SJCRH30 (cell line): ENCODE measurements at regions not wholly inside any gene's neighbourhood (a gene's known extent, or its start where the extent isn't known, plus 50 kb on each side); places are given as distances from the start of the nearest gene placed in this dataset.

Experiments used
- DNase-seq, 2 experiments: peaks; one replicate each; pipeline ENCODE4 v3.0.0-alpha.2; 2015 to 2020
- H3K27ac ChIP-seq: fragments of 250-450 bp; sonication (Bioruptor Pico); 2 replicates; pipeline ENCODE4 v1.5.1; 2020; ENCODE audit warnings: mild to moderate bottlenecking, moderate library complexity
- H3K27me3 ChIP-seq: fragments of 250-450 bp; sonication (Bioruptor Pico); 2 replicates; pipeline ENCODE4 v1.5.1; 2020; ENCODE audit warnings: mild to moderate bottlenecking, moderate library complexity
- H3K36me3 ChIP-seq: fragments of 250-450 bp; sonication (Bioruptor Pico); 2 replicates; pipeline ENCODE4 v1.5.1; 2020; ENCODE audit warnings: mild to moderate bottlenecking, moderate library complexity
- H3K4me1 ChIP-seq: fragments of 250-450 bp; sonication (Bioruptor Pico); 2 replicates; pipeline ENCODE4 v1.5.1; 2020; ENCODE audit warnings: mild to moderate bottlenecking, moderate library complexity
- H3K4me3 ChIP-seq: fragments of 250-450 bp; sonication (Bioruptor Pico); 2 replicates; pipeline ENCODE4 v1.5.1; 2020; ENCODE audit warnings: mild to moderate bottlenecking, moderate library complexity
- H3K9me3 ChIP-seq: fragments of 250-450 bp; sonication (Bioruptor Pico); replicated peaks from 2 replicates; pipeline ENCODE4 v1.5.1; 2020; ENCODE audit warnings: mild to moderate bottlenecking, moderate library complexity

- Histone ChIP-seq H3K4me3 (no peak overlapping the region), H3K9me3 (no peaks in the 10 kb centered on the region)
- no peak for DNase-seq
These were observed 712.1 kb downstream of the MTRR start for GRCh38 chr5:8581047-8581446.

GRCh38 chr5:8585230-8586018 lies 716.5 kb downstream of the MTRR start:
- no peak for DNase-seq
- no peaks in the 10 kb centered on the region for H3K36me3 ChIP-seq
- no peak overlapping the region for H3K4me3 ChIP-seq
- H3K4me1 ChIP-seq: no peaks in the 10 kb centered on the region
- H3K27me3 ChIP-seq: no peaks in the 10 kb centered on the region
- no peaks in the 10 kb centered on the region for H3K9me3 ChIP-seq
- H3K27ac ChIP-seq: no peak overlapping the region

More at GRCh38 chr5:8581047-8581446, 712.1 kb downstream of the MTRR start:
- Histone ChIP-seq H3K4me1 (no peaks in the 10 kb centered on the region), H3K27ac (no peak overlapping the region), H3K36me3 (no peaks in the 10 kb centered on the region), H3K27me3 (no peaks in the 10 kb centered on the region)

- H3K36me3 ChIP-seq: no peaks in the 10 kb centered on the region
- no peak for DNase-seq
- H3K9me3 ChIP-seq: no peaks in the 10 kb centered on the region
- no peak overlapping the region for H3K4me3 ChIP-seq
- no peaks in the 10 kb centered on the region for H3K27me3 ChIP-seq
- H3K4me1 ChIP-seq: no peaks in the 10 kb centered on the region
- H3K27ac ChIP-seq: no peak overlapping the region
These were observed 722.0 kb downstream of the MTRR start for GRCh38 chr5:8590959-8591358.

- no peaks in the 10 kb centered on the region for H3K9me3 ChIP-seq
- no peaks in the 10 kb centered on the region for H3K4me1 ChIP-seq
- no peak overlapping the region for H3K4me3 ChIP-seq
- DNase-seq: no peak
- H3K36me3 ChIP-seq: no peaks in the 10 kb centered on the region
- H3K27me3 ChIP-seq: no peaks in the 10 kb centered on the region
- no peak overlapping the region for H3K27ac ChIP-seq
These were observed 729.4 kb downstream of the MTRR start for GRCh38 chr5:8598356-8598755.

- Histone ChIP-seq H3K27ac (no peak overlapping the region), H3K36me3 (no peaks in the 10 kb centered on the region), H3K9me3 (no peaks in the 10 kb centered on the region), H3K27me3 (no peaks in the 10 kb centered on the region), H3K4me1 (no peaks in the 10 kb centered on the region), H3K4me3 (no peak overlapping the region)
- no peak for DNase-seq
These were observed 730.0 kb downstream of the MTRR start for GRCh38 chr5:8598996-8599395.

GRCh38 chr5:8600843-8601242 lies 731.9 kb downstream of the MTRR start:
- Histone ChIP-seq H3K27ac (no peak overlapping the region), H3K27me3 (no peaks in the 10 kb centered on the region)
- no peak for DNase-seq

GRCh38 chr5:8601831-8602354 lies 732.9 kb downstream of the MTRR start:
- DNase-seq: no peak
- Histone ChIP-seq H3K4me1 (no peaks in the 10 kb centered on the region), H3K36me3 (no peaks in the 10 kb centered on the region), H3K27ac (no peak overlapping the region), H3K27me3 (no peaks in the 10 kb centered on the region), H3K9me3 (no peaks in the 10 kb centered on the region), H3K4me3 (no peak overlapping the region)

More at GRCh38 chr5:8600843-8601242, 731.9 kb downstream of the MTRR start:
- Histone ChIP-seq H3K36me3 (no peaks in the 10 kb centered on the region), H3K4me3 (no peak overlapping the region), H3K9me3 (no peaks in the 10 kb centered on the region), H3K4me1 (no peaks in the 10 kb centered on the region)

- no peak for DNase-seq
- no peaks in the 10 kb centered on the region for H3K36me3 ChIP-seq
- H3K27ac ChIP-seq: no peak overlapping the region
- H3K27me3 ChIP-seq: no peaks in the 10 kb centered on the region
- H3K4me1 ChIP-seq: no peaks in the 10 kb centered on the region
- no peaks in the 10 kb centered on the region for H3K9me3 ChIP-seq
- H3K4me3 ChIP-seq: no peak overlapping the region
These were observed 737.3 kb downstream of the MTRR start for GRCh38 chr5:8606231-8606630.

- H3K27ac ChIP-seq: no peak overlapping the region
- no peaks in the 10 kb centered on the region for H3K27me3 ChIP-seq
- H3K4me1 ChIP-seq: no peaks in the 10 kb centered on the region
- no peak for DNase-seq
- no peaks in the 10 kb centered on the region for H3K36me3 ChIP-seq
- H3K4me3 ChIP-seq: no peak overlapping the region
- H3K9me3 ChIP-seq: no peaks in the 10 kb centered on the region
These were observed 742.1 kb downstream of the MTRR start for GRCh38 chr5:8611067-8611466.

GRCh38 chr5:8613078-8613685 lies 744.2 kb downstream of the MTRR start:
- no peaks in the 10 kb centered on the region for H3K27me3 ChIP-seq
- no peaks in the 10 kb centered on the region for H3K36me3 ChIP-seq
- no peaks in the 10 kb centered on the region for H3K4me1 ChIP-seq
- no peak overlapping the region for H3K27ac ChIP-seq
- H3K4me3 ChIP-seq: no peak overlapping the region
- H3K9me3 ChIP-seq: no peaks in the 10 kb centered on the region
- DNase-seq: no peak

GRCh38 chr5:8615142-8615858 lies 746.4 kb downstream of the MTRR start:
- no peak for DNase-seq
- no peaks in the 10 kb centered on the region for H3K4me1 ChIP-seq
- no peak overlapping the region for H3K27ac ChIP-seq
- H3K36me3 ChIP-seq: no peaks in the 10 kb centered on the region
- no peak overlapping the region for H3K4me3 ChIP-seq
- no peaks in the 10 kb centered on the region for H3K9me3 ChIP-seq
- no peaks in the 10 kb centered on the region for H3K27me3 ChIP-seq

- no peak overlapping the region for H3K4me3 ChIP-seq
- no peak overlapping the region for H3K27ac ChIP-seq
- H3K4me1 ChIP-seq: no peaks in the 10 kb centered on the region
- no peaks in the 10 kb centered on the region for H3K27me3 ChIP-seq
- no peak for DNase-seq
- H3K9me3 ChIP-seq: no peaks in the 10 kb centered on the region
- no peaks in the 10 kb centered on the region for H3K36me3 ChIP-seq
These were observed 759.6 kb downstream of the MTRR start for GRCh38 chr5:8628521-8628920.

- Histone ChIP-seq H3K9me3 (no peaks in the 10 kb centered on the region), H3K27me3 (no peaks in the 10 kb centered on the region), H3K27ac (no peak overlapping the region), H3K36me3 (no peaks in the 10 kb centered on the region), H3K4me1 (no peaks in the 10 kb centered on the region), H3K4me3 (no peak overlapping the region)
- no peak for DNase-seq
These were observed 764.3 kb downstream of the MTRR start for GRCh38 chr5:8633259-8633658.

- H3K4me3 ChIP-seq: no peak overlapping the region
- DNase-seq: no peak
These were observed 764.7 kb downstream of the MTRR start for GRCh38 chr5:8633696-8634095.

GRCh38 chr5:8634219-8634618 lies 765.3 kb downstream of the MTRR start:
- Histone ChIP-seq H3K27ac (no peak overlapping the region), H3K4me3 (no peak overlapping the region), H3K36me3 (no peaks in the 10 kb centered on the region), H3K9me3 (no peaks in the 10 kb centered on the region), H3K4me1 (no peaks in the 10 kb centered on the region), H3K27me3 (no peaks in the 10 kb centered on the region)
- DNase-seq: no peak

More at GRCh38 chr5:8633696-8634095, 764.7 kb downstream of the MTRR start:
- Histone ChIP-seq H3K36me3 (no peaks in the 10 kb centered on the region), H3K9me3 (no peaks in the 10 kb centered on the region), H3K27ac (no peak overlapping the region), H3K27me3 (no peaks in the 10 kb centered on the region), H3K4me1 (no peaks in the 10 kb centered on the region)
